A549 (cell line): ENCODE measurements at regions not wholly inside any gene's neighbourhood (a gene's known extent, or its start where the extent isn't known, plus 50 kb on each side); places are given as distances from the start of the nearest gene placed in this dataset.

Experiments used
- ATAC-seq, 2 experiments: fragments of 200-7000 bp in 1 of 2; fragments of >200 bp in 1 of 2; cut with Nextera tagmentation in 1 of 2; cut with Tn5 transposase in 1 of 2; 3 replicates each; pipeline versions ENCODE4 v1.8.0 to v1.9.1; 2018 to 2020; ENCODE audit warnings: mild to moderate bottlenecking in 1 of 2, moderate library complexity in 1 of 2
- CTCF ChIA-PET: fragments of 300-600 bp; sonication (Branson Sonifier 250); formaldehyde crosslinking; extraction: SDS; loops from one replicate; lab custom pipeline; 2021; ENCODE audit warnings: antibody characterized with exemption, inconsistent platforms; lab: Yijun Ruan, JAX
- POLR2A ChIA-PET: fragments of 350-600 bp; formaldehyde crosslinking; extraction: SDS; loops from one replicate; lab custom pipeline; 2021; ENCODE audit warnings: antibody characterized with exemption, inconsistent platforms; lab: Yijun Ruan, JAX
- DNase-seq, 2 experiments: peaks; one replicate each; pipeline versions ENCODE4 v3.0.0 to v3.0.0-alpha.2; 2011 to 2016; ENCODE audit warnings: low read depth in 1 of 2, low spot score in 1 of 2
- FAIRE-seq: peaks from 2 replicates; lab custom pipeline; 2011; peaks lifted over from hg19 to GRCh38; lab: Jason Lieb, UNC
- H3K27ac ChIP-seq, 2 experiments: fragments of >200 bp; sonication (Bioruptor Twin); formaldehyde crosslinking; 3 replicates each; pipeline ENCODE4 v1.5.1; 2016 to 2017
- H3K4me1 ChIP-seq: fragments of >200 bp; sonication (Bioruptor Twin); formaldehyde crosslinking; 3 replicates; pipeline ENCODE4 v1.6.1; 2016
- H3K4me2 ChIP-seq: fragments of >200 bp; sonication (Bioruptor Twin); formaldehyde crosslinking; 3 replicates; pipeline ENCODE4 v1.6.1; 2016
- H3K4me3 ChIP-seq: fragments of >200 bp; sonication (Bioruptor Twin); formaldehyde crosslinking; 3 replicates; pipeline ENCODE4 v1.5.1; 2016
- H3K9me3 ChIP-seq: fragments of >200 bp; sonication (Bioruptor Twin); formaldehyde crosslinking; 3 replicates; pipeline ENCODE4 v1.6.1; 2016
- BCL3 ChIP-seq: fragments of >200 bp; sonication (Bioruptor Twin); formaldehyde crosslinking; IDR thresholded peaks from 3 replicates; pipeline ENCODE4 v1.6.1; 2016
- BHLHE40 ChIP-seq: IDR thresholded peaks from 2 replicates; pipeline ENCODE4 v1.6.1; 2012; ENCODE audit warnings: low read depth, low read length, inconsistent platforms
- CEBPB ChIP-seq, 2 experiments: fragments of >200 bp in 1 of 2; sonication (Bioruptor Twin) in 1 of 2; formaldehyde crosslinking in 1 of 2; IDR thresholded peaks; 2 replicates each; pipeline ENCODE4 v1.6.1; 2012 to 2016
- CHD4 ChIP-seq: fragments of 200-600 bp; sonication (generic); IDR thresholded peaks from 2 replicates; pipeline ENCODE4 v1.6.1; 2016; ENCODE audit warnings: antibody characterized with exemption, mild to moderate bottlenecking, borderline replicate concordance
- EHMT2 ChIP-seq: fragments of 200-600 bp; sonication (generic); IDR thresholded peaks from 2 replicates; pipeline ENCODE4 v1.6.1; 2016; ENCODE audit warnings: antibody characterized with exemption, low read depth, mild to moderate bottlenecking, moderate library complexity
- ELK1 ChIP-seq: fragments of 150-350 bp; IDR thresholded peaks from 2 replicates; pipeline ENCODE4 v1.6.1; 2014; ENCODE audit warnings: low read depth, mild to moderate bottlenecking, low read length
- EP300 ChIP-seq, 2 experiments: fragments of >200 bp; sonication (Bioruptor Twin); formaldehyde crosslinking; IDR thresholded peaks; 2 replicates in 1 of 2; 3 replicates in 1 of 2; pipeline ENCODE4 v1.6.1; 2016 to 2017
- FOXS1 ChIP-seq: fragments of 250-450 bp; sonication (Bioruptor Pico); IDR thresholded peaks from 2 replicates; pipeline ENCODE4 v1.5.0; 2020; ENCODE audit warnings: mild to moderate bottlenecking, moderate library complexity
- GATA3 ChIP-seq: IDR thresholded peaks from 2 replicates; pipeline ENCODE4 v1.6.1; 2012; ENCODE audit warnings: borderline replicate concordance
- HDAC2 ChIP-seq: fragments of 200-600 bp; sonication (generic); IDR thresholded peaks from 2 replicates; pipeline ENCODE4 v1.6.1; 2016
- HEYL ChIP-seq: fragments of 250-450 bp; sonication (Bioruptor Pico); IDR thresholded peaks from 2 replicates; pipeline ENCODE4 v1.8.0; 2021; ENCODE audit warnings: mild to moderate bottlenecking, moderate library complexity
- HOXB13 ChIP-seq: fragments of 250-450 bp; sonication (Bioruptor Pico); IDR thresholded peaks from 2 replicates; pipeline ENCODE4 v1.5.0; 2020; ENCODE audit warnings: low read depth, mild to moderate bottlenecking, moderate library complexity
- JUNB ChIP-seq: fragments of >200 bp; sonication (Bioruptor Twin); formaldehyde crosslinking; IDR thresholded peaks from 2 replicates; pipeline ENCODE4 v1.6.1; 2016
- KDM1A ChIP-seq: fragments of 200-600 bp; sonication (generic); IDR thresholded peaks from 2 replicates; pipeline ENCODE4 v1.6.1; 2016; ENCODE audit warnings: low read depth, mild to moderate bottlenecking
- KDM5A ChIP-seq: fragments of 200-600 bp; sonication (generic); IDR thresholded peaks from 2 replicates; pipeline ENCODE4 v1.6.1; 2016; ENCODE audit warnings: antibody characterized with exemption, mild to moderate bottlenecking
- MAFK ChIP-seq: fragments of 450-650 bp; IDR thresholded peaks from 2 replicates; pipeline ENCODE4 v1.6.1; 2014; ENCODE audit not compliant: partially characterized antibody
- MYC ChIP-seq: IDR thresholded peaks from 2 replicates; pipeline ENCODE4 v1.6.1; 2012; ENCODE audit warnings: mild to moderate bottlenecking, inconsistent platforms, low read length, improper control_type of control experiment, borderline replicate concordance
- NFE2L2 ChIP-seq: fragments of 150-350 bp; conservative IDR thresholded peaks from 2 replicates; pipeline ENCODE4 v1.6.1; 2014; ENCODE audit warnings: low read length
- NPAS2 ChIP-seq: fragments of 250-450 bp; sonication (Bioruptor Pico); IDR thresholded peaks from 2 replicates; pipeline ENCODE4 v1.8.0; 2022; ENCODE audit warnings: mild to moderate bottlenecking, moderate library complexity, borderline replicate concordance
- PHF8 ChIP-seq: fragments of 200-600 bp; sonication (generic); IDR thresholded peaks from 2 replicates; pipeline ENCODE4 v1.6.1; 2016; ENCODE audit warnings: low read depth, mild to moderate bottlenecking, antibody characterized with exemption, moderate library complexity, borderline replicate concordance
- POLR2AphosphoS2 ChIP-seq: conservative IDR thresholded peaks from 2 replicates; pipeline ENCODE4 v1.6.1; 2012; ENCODE audit warnings: low read length, improper control_type of control experiment, inconsistent platforms
- RAD21 ChIP-seq, 2 experiments: fragments of >200 bp in 1 of 2; sonication (Bioruptor Twin) in 1 of 2; formaldehyde crosslinking in 1 of 2; IDR thresholded peaks in 1 of 2; conservative IDR thresholded peaks in 1 of 2; 2 replicates in 1 of 2; 3 replicates in 1 of 2; pipeline ENCODE4 v1.6.1; 2012 to 2018; ENCODE audit warnings: inconsistent platforms in 1 of 2
- RARB ChIP-seq: fragments of 250-450 bp; sonication (Bioruptor Pico); IDR thresholded peaks from 2 replicates; pipeline ENCODE4 v1.8.0; 2021; ENCODE audit warnings: mild to moderate bottlenecking, moderate library complexity
- RCOR1 ChIP-seq: fragments of 150-350 bp; IDR thresholded peaks from 2 replicates; pipeline ENCODE4 v1.6.1; 2014; ENCODE audit warnings: antibody characterized with exemption, low read length, low read depth
- RFX5 ChIP-seq: fragments of 450-650 bp; IDR thresholded peaks from 2 replicates; pipeline ENCODE4 v1.7.1; 2014; ENCODE audit warnings: antibody characterized with exemption, mild to moderate bottlenecking, moderate library complexity
- RNF2 ChIP-seq: fragments of 200-600 bp; sonication (generic); IDR thresholded peaks from 2 replicates; pipeline ENCODE4 v1.6.1; 2016; ENCODE audit warnings: low read depth, mild to moderate bottlenecking, antibody characterized with exemption, moderate library complexity, borderline replicate concordance
- TFCP2L1 ChIP-seq: fragments of 250-450 bp; sonication (Bioruptor Pico); IDR thresholded peaks from 2 replicates; pipeline ENCODE4 v1.5.0; 2021; ENCODE audit warnings: mild to moderate bottlenecking
- ZC3H11A ChIP-seq: fragments of 450-650 bp; IDR thresholded peaks from 2 replicates; pipeline ENCODE4 v1.6.1; 2014; ENCODE audit warnings: antibody characterized with exemption, mild to moderate bottlenecking
- ZFP36 ChIP-seq: fragments of 450-650 bp; IDR thresholded peaks from 2 replicates; pipeline ENCODE4 v1.6.1; 2014; ENCODE audit warnings: borderline replicate concordance; ENCODE audit not compliant: partially characterized antibody
- WGBS: methylation state at CpG from one replicate; pipeline ENCODE4 v1.1.6; 2017; ENCODE audit errors: missing lambda C conversion rate; 5-methylcytosine and 5-hydroxymethylcytosine counted together

- no peak for FAIRE-seq
- ATAC-seq: no peak
- CTCF ChIA-PET: no interaction called here
These were observed 414.2 kb downstream of the EFNB2 start for GRCh38 chr13:106121173-106121754.

GRCh38 chr13:106118996-106119395 lies 416.5 kb downstream of the EFNB2 start:
- TF ChIP-seq POLR2AphosphoS2 (no peak), ELK1 (no peak), NFE2L2 (no peak), ZC3H11A (no peak), RAD21 (conservative IDR thresholded peaks at IDR 0.05 in 1 of 2, IDR thresholded peaks at IDR 0.05 in 1 of 2) (no peak)
- no peak overlapping the region for H3K4me3 ChIP-seq
- H3K27ac ChIP-seq: no peak overlapping the region
- 71% methylated on average over 10 of the region's 10 CpGs for WGBS
- FAIRE-seq: no peak
- H3K9me3 ChIP-seq: no peaks in the 10 kb centered on the region
- no peak for ATAC-seq
- H3K4me1 ChIP-seq: no peaks in the 10 kb centered on the region
- ChIA-PET POLR2A (no interaction called here), CTCF (no interaction called here)
- no peak overlapping the region for H3K4me2 ChIP-seq
- DNase-seq: no peak

More at GRCh38 chr13:106121173-106121754, 414.2 kb downstream of the EFNB2 start:
- no peak overlapping the region for H3K4me3 ChIP-seq
- H3K9me3 ChIP-seq: no peaks in the 10 kb centered on the region
- H3K27ac ChIP-seq: no peak overlapping the region
- DNase-seq: no peak
- POLR2A ChIA-PET: no interaction called here
- no peak for TF ChIP-seq ZFP36
- TF ChIP-seq KDM5A: no peak
- no peak for TF ChIP-seq FOXS1 (CRISPR knock-in tag)
- no peak for TF ChIP-seq BCL3
- TF ChIP-seq CHD4: no peak
- TF ChIP-seq GATA3: no peak
- no peak for TF ChIP-seq BHLHE40
- no peak for TF ChIP-seq POLR2AphosphoS2
- no peak for TF ChIP-seq KDM1A
- no peak for TF ChIP-seq MYC
- TF ChIP-seq NFE2L2: no peak
- TF ChIP-seq CEBPB (IDR thresholded peaks at IDR 0.05): no peak
- no peak for TF ChIP-seq PHF8
- no peak for TF ChIP-seq MAFK
- no peak for TF ChIP-seq TFCP2L1 (CRISPR knock-in tag)
- TF ChIP-seq RARB (CRISPR knock-in tag): no peak
- TF ChIP-seq EP300 (IDR thresholded peaks at IDR 0.05): no peak
- TF ChIP-seq EHMT2: no peak
- no peak for TF ChIP-seq ZC3H11A
- no peak overlapping the region for H3K4me2 ChIP-seq
- 16% methylated on average over 2 of the region's 2 CpGs for WGBS
- H3K4me1 ChIP-seq: no peaks in the 10 kb centered on the region

- ChIA-PET CTCF (no interaction called here), POLR2A (no interaction called here)
- no peak overlapping the region for H3K27ac ChIP-seq
- TF ChIP-seq JUNB (no peak), BCL3 (no peak), HOXB13 (CRISPR knock-in tag) (no peak), RCOR1 (no peak), HDAC2 (no peak), RFX5 (no peak), HEYL (CRISPR knock-in tag) (no peak), NPAS2 (CRISPR knock-in tag) (no peak), TFCP2L1 (CRISPR knock-in tag) (no peak), FOXS1 (CRISPR knock-in tag) (no peak), BHLHE40 (no peak), RNF2 (no peak), RAD21 (conservative IDR thresholded peaks at IDR 0.05 in 1 of 2, IDR thresholded peaks at IDR 0.05 in 1 of 2) (no peak)
- DNase-seq (no peak), ATAC-seq (no peak), FAIRE-seq (no peak)
- H3K4me1 ChIP-seq: no peaks in the 10 kb centered on the region
- no peak overlapping the region for H3K4me2 ChIP-seq
- no peak overlapping the region for H3K4me3 ChIP-seq
- no peaks in the 10 kb centered on the region for H3K9me3 ChIP-seq
- WGBS: 64% methylated on average over 2 of the region's 2 CpGs
These were observed 417.4 kb downstream of the EFNB2 start for GRCh38 chr13:106118050-106118449.
